GM18519 (cell line): ENCODE measurements at regions not wholly inside any gene's neighbourhood (a gene's known extent, or its start where the extent isn't known, plus 50 kb on each side); places are given as distances from the start of the nearest gene placed in this dataset.

Source experiments
- ATAC-seq: cut with Tn5 transposase; IDR thresholded peaks from one replicate; pipeline ENCODE4 v1.9.1; 2021; ENCODE audit warnings: mild to moderate bottlenecking, moderate library complexity; ENCODE audit not compliant: unreplicated experiment, low FRiP score

DNA sequence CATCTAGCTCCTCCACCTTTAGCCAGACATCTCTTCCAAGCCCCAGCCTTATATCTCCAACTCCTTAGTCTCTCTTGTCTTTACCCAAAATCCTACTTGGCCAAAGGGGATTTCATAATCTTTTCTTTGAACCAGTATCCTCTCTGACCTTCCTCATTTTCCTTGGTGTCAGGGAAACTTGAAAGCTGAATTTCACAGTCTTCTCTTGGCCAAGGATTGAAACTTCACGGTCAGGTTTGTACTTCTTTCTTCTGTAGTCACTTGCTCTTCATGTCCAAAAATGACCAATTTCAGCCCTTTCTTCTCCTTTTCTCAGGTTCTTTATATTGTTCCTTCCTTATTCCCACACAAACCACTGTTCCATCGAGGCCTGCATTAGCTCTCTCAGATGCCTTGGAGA, 473.7 kb upstream of the KLF4 start:
- no peak for ATAC-seq

- ATAC-seq, result no peak
These were observed 471.3 kb upstream of the KLF4 start for GRCh38 chr9:107960916-107961315.

- no peak for ATAC-seq
These were observed 464.7 kb upstream of the KLF4 start for GRCh38 chr9:107954312-107954711.

DNA sequence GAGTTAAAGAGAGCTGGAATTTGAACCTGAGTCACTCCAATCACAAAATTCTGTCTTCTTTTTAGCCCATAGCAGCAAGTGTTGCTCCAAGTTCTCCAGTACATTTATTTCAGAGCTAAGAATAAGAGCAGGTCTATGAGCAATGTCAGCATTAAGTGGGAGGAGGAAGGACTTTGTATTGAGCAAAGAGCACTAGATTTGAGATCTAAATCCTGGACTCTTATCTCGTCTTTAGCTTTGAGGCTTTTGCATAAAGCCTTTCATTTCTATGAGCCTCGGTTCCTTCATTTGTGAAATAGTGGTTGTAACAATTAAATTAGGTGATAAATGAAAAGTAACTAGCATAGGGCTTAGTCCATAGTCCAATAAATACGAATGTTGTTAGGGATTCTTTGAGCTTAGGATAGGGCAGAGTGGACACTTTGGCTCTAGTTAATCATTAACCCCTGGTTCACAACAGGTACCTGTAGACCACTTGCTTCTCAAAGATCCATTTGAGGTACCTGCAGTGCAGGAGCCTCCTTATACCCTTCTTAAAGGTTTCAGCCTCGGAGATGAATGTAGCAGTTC, 464.1 kb upstream of the KLF4 start:
- ATAC-seq, result no peak

GRCh38 chr9:107952773-107953172, 463.2 kb upstream of the KLF4 start:
- ATAC-seq, result no peak

GRCh38 chr9:107951511-107951910, 461.9 kb upstream of the KLF4 start:
- ATAC-seq, result no peak

DNA sequence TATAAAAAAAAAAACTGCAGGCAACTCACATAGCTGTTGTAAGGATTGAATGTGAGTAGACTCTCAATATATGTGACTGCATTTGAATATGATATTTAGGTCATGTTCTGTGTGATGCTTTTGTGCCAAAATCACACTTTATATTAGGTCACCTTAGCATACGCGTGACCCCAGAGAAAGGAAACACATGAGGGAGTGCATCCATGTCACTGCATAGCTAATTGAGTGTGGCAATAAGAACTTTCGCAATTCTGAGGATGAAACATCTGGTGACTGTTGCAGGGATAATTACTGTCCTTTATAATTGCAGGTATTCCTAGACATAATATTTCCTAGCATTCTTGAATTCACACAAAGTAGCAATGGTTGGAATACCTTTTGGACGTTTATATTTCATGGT, 459.5 kb upstream of the KLF4 start:
- ATAC-seq, result no peak

- no peak for ATAC-seq
These were observed 459.0 kb upstream of the KLF4 start for GRCh38 chr9:107948601-107949000.

DNA sequence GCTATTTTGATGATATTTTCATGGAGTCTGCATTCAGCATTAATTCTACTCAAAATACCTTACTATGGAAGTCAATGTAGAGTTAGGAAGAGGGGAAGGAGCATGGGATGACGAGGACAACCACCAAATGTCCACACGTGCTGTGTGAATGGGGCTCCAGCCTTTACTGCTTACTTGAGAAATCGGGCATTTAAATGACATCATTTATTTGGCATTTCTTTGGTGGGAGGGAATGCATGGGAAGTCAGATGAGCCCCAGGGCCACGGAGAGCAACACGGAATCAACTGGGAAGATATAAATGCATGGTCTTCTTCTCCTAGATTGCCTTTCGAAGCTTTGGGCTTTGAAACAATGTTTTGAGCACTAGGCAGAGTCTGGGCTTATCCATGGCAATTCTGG, 458.5 kb upstream of the KLF4 start:
- ATAC-seq, result no peak

DNA sequence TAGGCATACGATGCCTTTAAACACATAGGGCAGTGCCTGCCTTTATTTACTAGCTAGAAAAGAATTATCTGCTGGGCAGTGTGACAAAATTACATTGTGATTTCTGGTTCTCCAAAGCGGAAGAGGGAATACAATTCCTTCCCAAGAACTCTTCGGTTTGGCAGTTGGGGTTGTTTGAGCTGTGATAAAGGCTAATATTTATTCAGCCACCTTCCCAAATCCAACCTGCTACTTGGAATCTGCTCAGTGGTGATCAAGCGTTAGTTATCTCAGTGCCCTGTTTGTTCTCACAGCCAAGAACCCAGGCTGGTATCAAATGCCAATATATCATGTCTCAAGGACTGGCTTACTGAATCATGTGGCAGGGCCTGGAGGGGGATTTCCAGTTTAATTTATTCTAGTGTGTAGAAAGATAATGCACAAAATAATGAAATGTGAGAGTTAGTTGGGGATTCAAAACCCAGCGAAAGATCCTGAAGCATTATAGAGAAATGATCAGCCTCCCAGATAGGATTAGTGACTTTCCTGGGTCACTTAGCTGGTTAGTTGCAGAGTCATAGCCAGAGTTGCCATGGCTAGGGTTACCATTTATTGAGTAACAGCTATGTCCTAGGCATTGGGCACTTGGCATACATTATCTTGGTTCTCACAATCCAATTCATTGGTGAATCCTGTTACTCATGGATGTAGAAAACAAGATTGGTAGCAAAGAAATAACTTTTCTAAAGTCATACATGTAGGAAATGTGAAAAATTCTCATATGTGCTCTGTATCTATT, 457.0 kb upstream of the KLF4 start:
- no peak for ATAC-seq

DNA sequence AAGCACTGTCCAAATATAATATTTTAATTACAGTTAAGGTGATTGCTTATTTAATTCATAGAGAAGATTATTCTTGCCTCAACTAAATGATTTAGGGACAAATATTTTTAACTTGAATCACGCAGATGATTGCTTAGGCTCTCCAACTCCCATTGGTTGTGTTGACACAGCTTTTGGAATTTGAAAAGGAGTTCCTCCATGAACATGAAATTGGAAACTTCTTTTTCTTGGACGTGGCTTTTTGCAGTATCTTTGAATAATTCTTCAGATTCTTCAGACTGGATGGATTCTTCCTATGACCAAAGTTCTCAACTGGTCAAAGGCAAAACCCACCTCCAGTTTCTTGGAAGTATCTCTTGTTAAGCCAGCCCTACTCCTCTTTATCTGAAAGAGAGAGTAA, 456.4 kb upstream of the KLF4 start:
- no peak for ATAC-seq

DNA sequence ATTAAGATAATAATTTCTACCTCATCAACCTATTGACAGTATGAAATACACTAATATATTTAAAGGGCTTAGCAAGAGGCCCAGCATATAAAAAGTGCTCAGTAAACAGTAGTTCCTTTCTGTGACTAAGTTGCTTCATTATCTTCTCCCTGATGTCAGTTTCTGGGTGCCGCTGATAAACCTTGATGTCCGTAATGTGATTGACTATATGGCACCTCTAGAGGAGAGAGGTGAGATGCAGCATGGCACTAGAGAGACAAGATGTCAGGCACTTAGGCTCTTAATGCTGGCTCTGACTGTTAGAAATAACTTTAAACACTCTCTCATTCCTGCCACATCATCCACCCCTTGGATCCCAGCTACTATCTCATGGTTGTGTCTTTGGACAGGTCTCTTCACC, 455.9 kb upstream of the KLF4 start:
- no peak for ATAC-seq

- ATAC-seq, result no peak
These were observed 454.8 kb upstream of the KLF4 start for GRCh38 chr9:107944387-107944786.

GRCh38 chr9:107943901-107944300, 454.3 kb upstream of the KLF4 start:
- no peak for ATAC-seq

GRCh38 chr9:107942856-107943255, 453.3 kb upstream of the KLF4 start:
- peak; percentile 68 for ATAC-seq

- ATAC-seq, result no peak
These were observed 452.7 kb upstream of the KLF4 start for GRCh38 chr9:107942291-107942690.

DNA sequence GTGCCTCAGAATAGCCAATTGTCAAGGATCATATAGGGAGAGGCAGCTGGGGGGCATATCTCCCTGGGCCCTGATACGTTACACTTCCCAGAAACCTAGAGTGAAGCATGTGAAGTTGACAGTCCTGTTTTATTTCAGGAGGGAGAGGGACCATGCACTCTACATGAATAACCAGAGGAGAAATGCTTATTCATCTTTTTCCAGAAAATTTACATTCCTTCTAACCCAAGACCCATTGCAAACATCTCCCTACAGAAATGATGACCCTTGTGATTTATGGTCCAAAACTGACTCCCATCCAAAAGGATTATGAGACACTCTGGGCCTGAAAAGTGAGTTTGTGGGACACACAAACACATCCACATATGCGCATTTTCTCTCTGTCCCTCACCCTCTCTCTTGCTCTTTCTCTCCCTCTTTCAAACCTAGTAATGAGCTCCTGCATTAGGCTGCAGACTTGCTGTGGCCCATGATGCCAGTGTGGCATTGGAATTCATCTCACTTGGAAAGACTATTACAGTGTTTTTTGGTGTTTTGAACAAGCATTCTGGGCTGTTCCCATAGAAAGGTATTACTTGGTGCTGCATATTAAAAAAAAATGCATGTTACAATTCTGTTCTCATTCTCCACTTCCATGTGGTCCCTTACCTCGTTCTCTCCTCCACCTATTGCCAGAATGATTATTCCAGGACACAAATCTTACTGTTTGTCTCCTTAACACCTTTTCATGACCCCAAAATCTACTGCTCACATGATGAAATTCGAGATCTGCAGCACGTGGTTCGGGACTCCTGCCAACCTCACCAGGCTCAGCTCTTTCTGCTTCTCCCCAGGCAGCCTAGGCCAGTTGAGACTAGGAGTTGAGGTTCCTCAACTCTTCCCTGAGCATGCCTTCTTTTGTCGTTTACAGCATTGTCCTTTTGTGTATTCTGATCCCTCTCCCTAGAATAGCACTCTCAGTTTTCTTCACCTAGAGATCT, 451.3 kb upstream of the KLF4 start:
- no peak for ATAC-seq

DNA sequence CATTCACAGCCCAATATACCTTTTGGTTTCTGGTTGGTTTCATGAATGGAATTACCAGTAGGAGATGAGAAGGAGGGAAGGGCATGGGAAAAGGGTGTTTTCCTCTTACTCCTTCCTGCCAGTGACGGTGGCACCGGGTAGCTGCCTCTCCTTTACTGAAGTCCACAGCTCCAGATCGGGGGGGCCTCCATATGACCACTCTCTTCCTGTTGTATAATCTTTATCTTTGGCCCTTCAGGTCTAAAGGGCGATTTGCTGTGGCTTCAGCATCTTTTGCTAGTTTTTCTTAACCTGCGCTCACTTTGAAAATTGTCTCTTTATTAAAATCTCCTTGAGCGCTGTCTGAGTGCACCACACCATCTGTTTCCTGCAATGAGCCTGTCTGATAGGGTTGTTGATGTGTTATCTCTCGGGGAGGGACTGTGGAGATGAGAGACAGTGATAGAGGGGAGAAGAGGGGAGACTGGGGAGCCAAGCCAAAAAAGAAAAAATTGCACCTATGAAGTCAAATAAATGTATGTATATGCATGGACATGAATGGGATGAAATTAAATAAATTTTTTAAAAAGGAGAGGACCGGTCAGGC, 449.3 kb upstream of the KLF4 start:
- ATAC-seq, result no peak

GRCh38 chr9:107935931-107936330, 446.4 kb upstream of the KLF4 start:
- no peak for ATAC-seq

GRCh38 chr9:107933516-107933915, 443.9 kb upstream of the KLF4 start:
- no peak for ATAC-seq

GRCh38 chr9:107933097-107933496, 443.5 kb upstream of the KLF4 start:
- no peak for ATAC-seq
